ENCODE measurements at regions not wholly inside any gene's neighbourhood (a gene's known extent, or its start where the extent isn't known, plus 50 kb on each side); places are given as distances from the start of the nearest gene placed in this dataset.

GRCh38 chr7:131265227-131265626, 62.4 kb upstream of the MKLN1 start:
- H3K9me3 Mint-ChIP-seq (ENCODE audit: unreplicated experiment): no peaks in the 10 kb centered on the region
- ChIA-PET CTCF (no interaction called here), POLR2A (no interaction called here)
- no TSS peak for BruUV-seq (replicated peaks)
- no peak overlapping the region for H3K4me3 Mint-ChIP-seq (ENCODE audit: unreplicated experiment)
- intact Hi-C loops (cut with micrococcal nuclease): no loop called here
- no peak for DNase-seq (ENCODE audit: unreplicated experiment)
- H3K36me3 Mint-ChIP-seq (ENCODE audit: insufficient read depth, unreplicated experiment): no peaks in the 10 kb centered on the region
- peaks cover 5% of the 10 kb centered on the region for H3K4me1 Mint-ChIP-seq (ENCODE audit: insufficient read depth, unreplicated experiment)
- no peaks in the 10 kb centered on the region for H3K27me3 Mint-ChIP-seq (ENCODE audit: insufficient read depth, unreplicated experiment)
- no peak overlapping the region for H3K27ac Mint-ChIP-seq (ENCODE audit: low read depth, unreplicated experiment)
- no peak for TF ChIP-seq CTCF (IDR thresholded peaks at IDR 0.05; ENCODE audit: unreplicated experiment)

GRCh38 chr7:131267631-131268030, 60.0 kb upstream of the MKLN1 start:
- Mint-ChIP-seq H3K36me3 (ENCODE audit: insufficient read depth, unreplicated experiment) (peaks cover 6% of the 10 kb centered on the region), H3K4me3 (ENCODE audit: unreplicated experiment) (no peak overlapping the region), H3K27me3 (ENCODE audit: insufficient read depth, unreplicated experiment) (no peaks in the 10 kb centered on the region), H3K9me3 (ENCODE audit: unreplicated experiment) (no peaks in the 10 kb centered on the region), H3K27ac (ENCODE audit: low read depth, unreplicated experiment) (no peak overlapping the region), H3K4me1 (ENCODE audit: insufficient read depth, unreplicated experiment) (peaks cover 5% of the 10 kb centered on the region)
- BruUV-seq (replicated peaks): no TSS peak
- ChIA-PET CTCF (interaction anchor here (1.0 kb wide), 1 partner anchor 11 kb away, joined by 3 read pairs; no protein-coding TSS in a partner anchor), POLR2A (no interaction called here)
- intact Hi-C loops (cut with micrococcal nuclease): no loop called here
- DNase-seq (ENCODE audit: unreplicated experiment): no peak
- TF ChIP-seq CTCF (IDR thresholded peaks at IDR 0.05; ENCODE audit: unreplicated experiment): no peak

- no peak for TF ChIP-seq CTCF (IDR thresholded peaks at IDR 0.05; ENCODE audit: unreplicated experiment)
- H3K4me1 Mint-ChIP-seq (ENCODE audit: insufficient read depth, unreplicated experiment): peaks cover 5% of the 10 kb centered on the region
- no peaks in the 10 kb centered on the region for H3K9me3 Mint-ChIP-seq (ENCODE audit: unreplicated experiment)
- H3K36me3 Mint-ChIP-seq (ENCODE audit: insufficient read depth, unreplicated experiment): peaks cover 6% of the 10 kb centered on the region
- no peak for DNase-seq (ENCODE audit: unreplicated experiment)
- intact Hi-C loops (cut with micrococcal nuclease): no loop called here
- CTCF ChIA-PET: interaction anchor here (0.8 to 1.2 kb wide), 2 partner anchors 34 to 175 kb away, joined by 3 to 4 read pairs; no protein-coding TSS in a partner anchor
- POLR2A ChIA-PET: interaction anchor here (0.7 kb wide), 1 partner anchor 162 kb away, joined by 3 read pairs; no protein-coding TSS in a partner anchor
- H3K27me3 Mint-ChIP-seq (ENCODE audit: insufficient read depth, unreplicated experiment): no peaks in the 10 kb centered on the region
- no peak overlapping the region for H3K4me3 Mint-ChIP-seq (ENCODE audit: unreplicated experiment)
- H3K27ac Mint-ChIP-seq (ENCODE audit: low read depth, unreplicated experiment): no peak overlapping the region
- no TSS peak for BruUV-seq (replicated peaks)
Observed at GRCh38 chr7:131268906-131269305, 58.8 kb upstream of the MKLN1 start.

GRCh38 chr7:131272086-131272485, 55.6 kb upstream of the MKLN1 start:
- Mint-ChIP-seq H3K4me3 (ENCODE audit: unreplicated experiment) (no peak overlapping the region), H3K27me3 (ENCODE audit: insufficient read depth, unreplicated experiment) (no peaks in the 10 kb centered on the region), H3K9me3 (ENCODE audit: unreplicated experiment) (no peaks in the 10 kb centered on the region), H3K27ac (ENCODE audit: low read depth, unreplicated experiment) (no peak overlapping the region), H3K4me1 (ENCODE audit: insufficient read depth, unreplicated experiment) (no peaks in the 10 kb centered on the region), H3K36me3 (ENCODE audit: insufficient read depth, unreplicated experiment) (peaks cover 6% of the 10 kb centered on the region)
- ChIA-PET CTCF (no interaction called here), POLR2A (interaction anchor here (0.6 kb wide), 1 partner anchor 160 kb away, joined by 3 read pairs; no protein-coding TSS in a partner anchor)
- TF ChIP-seq CTCF (IDR thresholded peaks at IDR 0.05; ENCODE audit: unreplicated experiment): no peak
- no TSS peak for BruUV-seq (replicated peaks)
- DNase-seq (ENCODE audit: unreplicated experiment): no peak
- intact Hi-C loops (cut with micrococcal nuclease): no loop called here
